GM12878 (cell line): ENCODE measurements at regions not wholly inside any gene's neighbourhood (a gene's known extent, or its start where the extent isn't known, plus 50 kb on each side); places are given as distances from the start of the nearest gene placed in this dataset.

ENCODE experiments used
- ATAC-seq: fragments of 200-7000 bp; cut with Tn5 transposase; 3 replicates; pipeline ENCODE4 v1.9.1; 2020; ENCODE audit warnings: mild to moderate bottlenecking, moderate library complexity
- BruUV-seq: library from RNA; stranded (reverse); fragments of 400-500 nt; replicated peaks from 2 replicates; lab custom pipeline; 2021; lab: Mats Ljungman, UMichigan
- CTCF ChIA-PET: fragments of 300-600 bp; sonication (Branson Sonifier 250); formaldehyde crosslinking; extraction: SDS; loops from one replicate; lab custom pipeline; 2021; ENCODE audit warnings: inconsistent platforms; lab: Yijun Ruan, JAX
- POLR2A ChIA-PET: fragments of 350-600 bp; formaldehyde crosslinking; extraction: SDS; loops from one replicate; lab custom pipeline; 2021; ENCODE audit warnings: inconsistent platforms; lab: Charles Lee
- RAD21 ChIA-PET: fragments of 300-600 bp; sonication (Branson Sonifier 250); formaldehyde crosslinking; loops from one replicate; lab custom pipeline; 2023; ENCODE audit warnings: antibody characterized with exemption; ENCODE audit not compliant: unreplicated experiment; lab: Charles Lee
- SMC1A ChIA-PET: fragments of 300-600 bp; sonication (Branson Sonifier 250); formaldehyde crosslinking; loops from one replicate; lab custom pipeline; 2023; ENCODE audit not compliant: unreplicated experiment, uncharacterized antibody; lab: Charles Lee
- DNase-seq: peaks from one replicate; pipeline ENCODE4 v3.0.0-alpha.2; 2011; ENCODE audit warnings: low read depth, low spot score
- FAIRE-seq: peaks from 3 replicates; lab custom pipeline; 2011; peaks lifted over from hg19 to GRCh38; lab: Jason Lieb, UNC
- H2AFZ ChIP-seq: 2 replicates; pipeline ENCODE4 v1.6.0; 2011; ENCODE audit warnings: low read depth, low read length, control low read depth; ENCODE audit not compliant: control insufficient read depth
- H3K27ac ChIP-seq: 2 replicates; pipeline ENCODE4 v1.5.1; 2011; ENCODE audit warnings: control low read depth; ENCODE audit not compliant: control insufficient read depth, insufficient read depth
- H3K27me3 ChIP-seq, 2 experiments: replicated peaks in 1 of 2; 2 replicates each; pipeline versions ENCODE4 v1.6.0 to v1.6.1; 2011; ENCODE audit warnings: low read length in 1 of 2; ENCODE audit not compliant: control insufficient read depth in 2 of 2, insufficient read depth in 2 of 2
- H3K36me3 ChIP-seq, 2 experiments: 2 replicates each; pipeline ENCODE4 v1.5.1; 2011; ENCODE audit warnings: low read length in 1 of 2; ENCODE audit not compliant: control insufficient read depth in 2 of 2, insufficient read depth in 2 of 2
- H3K4me1 ChIP-seq: 2 replicates; pipeline ENCODE4 v1.6.1; 2011; ENCODE audit warnings: mild to moderate bottlenecking, low read length, moderate library complexity, mixed read lengths; ENCODE audit not compliant: control insufficient read depth, insufficient read depth
- H3K4me2 ChIP-seq: 2 replicates; pipeline ENCODE4 v1.6.0; 2011; ENCODE audit warnings: control low read depth; ENCODE audit not compliant: control insufficient read depth, insufficient read depth
- H3K4me3 ChIP-seq: fragments of 200-600 bp; sonication (generic); 2 replicates; pipeline ENCODE4 v1.5.1; 2016
- H3K79me2 ChIP-seq: 2 replicates; pipeline ENCODE4 v1.6.0; 2011; ENCODE audit warnings: low read length; ENCODE audit not compliant: control insufficient read depth, insufficient read depth
- H3K9ac ChIP-seq: 2 replicates; pipeline ENCODE4 v1.8.0; 2011; ENCODE audit warnings: low read length, control low read depth, mixed read lengths; ENCODE audit not compliant: control insufficient read depth, insufficient read depth
- H3K9me3 ChIP-seq: replicated peaks from 3 replicates; pipeline ENCODE4 v1.5.1; 2011; ENCODE audit warnings: mild to moderate bottlenecking, low read length; ENCODE audit not compliant: control insufficient read depth, insufficient read depth
- H4K20me1 ChIP-seq: 2 replicates; pipeline ENCODE4 v1.6.0; 2011; ENCODE audit not compliant: control insufficient read depth, insufficient read depth
- ESRRA ChIP-seq: IDR thresholded peaks from 2 replicates; pipeline ENCODE4 v1.6.1; 2012; ENCODE audit warnings: mild to moderate bottlenecking, low read length, improper control_type of control experiment
- JUNB ChIP-seq: IDR thresholded peaks from 2 replicates; pipeline ENCODE4 v1.6.1; 2016; ENCODE audit warnings: antibody characterized with exemption, mild to moderate bottlenecking
- MYC ChIP-seq: IDR thresholded peaks from 2 replicates; pipeline ENCODE4 v1.6.1; 2011; ENCODE audit warnings: mild to moderate bottlenecking, low read length, moderate library complexity, inconsistent platforms; ENCODE audit not compliant: insufficient read depth, insufficient replicate concordance, insufficient read length, severe bottlenecking
- PAX5 ChIP-seq: IDR thresholded peaks from 2 replicates; pipeline ENCODE4 v1.6.1; 2011; ENCODE audit warnings: low read depth, low read length, borderline replicate concordance
- SMARCA5 ChIP-seq: fragments of 450-650 bp; IDR thresholded peaks from 2 replicates; pipeline ENCODE4 v1.6.1; 2017; ENCODE audit warnings: mild to moderate bottlenecking
- ZNF207 ChIP-seq: fragments of 450-650 bp; IDR thresholded peaks from 2 replicates; pipeline ENCODE4 v1.6.1; 2014; ENCODE audit warnings: antibody characterized with exemption, mild to moderate bottlenecking, borderline replicate concordance
- ZNF384 ChIP-seq: IDR thresholded peaks from 2 replicates; pipeline ENCODE4 v1.6.1; 2012; ENCODE audit warnings: low read depth, mild to moderate bottlenecking, low read length, improper control_type of control experiment, borderline replicate concordance
- WGBS: methylation state at CpG from one replicate; pipeline ENCODE4 v1.1.6; 2016; ENCODE audit warnings: low lambda C conversion rate; ENCODE audit not compliant: insufficient replicate concordance, insufficient coverage; ENCODE audit errors: missing lambda C conversion rate; 5-methylcytosine and 5-hydroxymethylcytosine counted together
- in situ Hi-C: fragments of 300-500 bp; cut with MboI; formaldehyde crosslinking; loops from 9 replicates; pipeline ENCODE4 v1.14.3; 2018; ENCODE audit warnings: mixed read lengths
- intact Hi-C: fragments of 100-400 bp; cut with micrococcal nuclease; formaldehyde crosslinking; loops from one replicate; pipeline ENCODE4 v1.14.2; 2022; ENCODE audit not compliant: unreplicated experiment
- TF ChIP-seq, protein P1 (sequence below): fragments of 450-650 bp; IDR thresholded peaks from 2 replicates; pipeline ENCODE4 v1.6.1; 2017; ENCODE audit warnings: mild to moderate bottlenecking, moderate library complexity

DNA sequence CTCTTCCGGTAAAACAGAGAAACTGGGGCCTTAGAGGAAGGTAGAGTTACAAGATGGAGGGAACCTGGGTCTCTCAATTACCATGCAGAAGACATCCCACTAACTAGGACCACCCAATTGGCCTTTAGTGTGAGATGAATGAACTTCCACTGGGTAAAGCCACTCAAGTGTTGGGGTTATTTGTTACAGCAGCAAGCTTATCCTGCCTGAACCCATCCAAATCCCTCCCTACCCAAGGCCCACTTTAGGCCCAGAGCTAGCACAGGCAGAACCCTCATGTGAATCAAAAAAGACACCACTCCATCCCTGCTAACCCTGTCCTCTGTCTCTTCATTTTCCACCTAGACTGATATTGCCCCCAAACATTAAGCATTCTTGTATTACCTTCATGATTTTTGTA, 746.7 kb upstream of the TBX3 start:
- Histone ChIP-seq H2AFZ (no peak overlapping the region), H3K9me3 (no peaks in the 10 kb centered on the region; the same call in 2 of the 3 replicates), H3K79me2 (no peaks in the 10 kb centered on the region), H3K4me2 (no peak overlapping the region), H3K36me3 (no peaks in the 10 kb centered on the region), H3K9ac (no peak overlapping the region), H3K27me3 (no peaks in the 10 kb centered on the region), H3K27ac (no peak overlapping the region), H3K4me1 (no peaks in the 10 kb centered on the region), H3K4me3 (no peak overlapping the region), H4K20me1 (no peaks in the 10 kb centered on the region)
- ChIA-PET POLR2A (no interaction called here), SMC1A (no interaction called here), CTCF (no interaction called here), RAD21 (no interaction called here)
- WGBS: 7% methylated on average over 1 of the region's 1 CpG
- in situ Hi-C loops: no loop called here
- no peak for TF ChIP-seq ZNF384
- no peak for TF ChIP-seq MYC
- TF ChIP-seq SMARCA5: no peak
- ATAC-seq (no peak), FAIRE-seq (no peak), DNase-seq (no peak)
- no TSS peak for BruUV-seq
- intact Hi-C loops: no loop called here

DNA sequence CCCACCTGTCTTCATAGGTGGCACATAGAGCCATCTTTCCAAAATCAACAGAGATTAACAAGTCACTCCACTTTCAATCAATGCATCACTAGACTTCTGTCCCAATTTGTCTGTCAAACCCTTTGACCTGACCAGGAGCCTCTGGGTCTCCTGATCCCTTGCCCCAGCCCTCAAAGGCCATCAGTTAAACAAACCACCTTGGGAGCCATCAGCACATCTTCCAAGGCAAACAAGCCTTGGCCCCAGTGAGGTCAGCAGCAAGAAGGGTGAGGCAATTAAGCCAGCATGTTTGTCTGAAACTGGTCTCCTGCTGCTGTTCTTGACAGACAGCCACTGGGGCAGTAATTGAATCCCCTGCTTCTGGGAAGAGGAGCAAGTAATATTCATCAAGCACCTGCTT, 742.8 kb upstream of the TBX3 start:
- in situ Hi-C loops: no loop called here
- H3K36me3 ChIP-seq: no peaks in the 10 kb centered on the region
- CTCF ChIA-PET: no interaction called here
- SMC1A ChIA-PET: interaction anchor here (0.8 kb wide), 1 partner anchor 10 kb away, joined by 3 read pairs; no protein-coding TSS in a partner anchor
- TF ChIP-seq, protein P1, sequence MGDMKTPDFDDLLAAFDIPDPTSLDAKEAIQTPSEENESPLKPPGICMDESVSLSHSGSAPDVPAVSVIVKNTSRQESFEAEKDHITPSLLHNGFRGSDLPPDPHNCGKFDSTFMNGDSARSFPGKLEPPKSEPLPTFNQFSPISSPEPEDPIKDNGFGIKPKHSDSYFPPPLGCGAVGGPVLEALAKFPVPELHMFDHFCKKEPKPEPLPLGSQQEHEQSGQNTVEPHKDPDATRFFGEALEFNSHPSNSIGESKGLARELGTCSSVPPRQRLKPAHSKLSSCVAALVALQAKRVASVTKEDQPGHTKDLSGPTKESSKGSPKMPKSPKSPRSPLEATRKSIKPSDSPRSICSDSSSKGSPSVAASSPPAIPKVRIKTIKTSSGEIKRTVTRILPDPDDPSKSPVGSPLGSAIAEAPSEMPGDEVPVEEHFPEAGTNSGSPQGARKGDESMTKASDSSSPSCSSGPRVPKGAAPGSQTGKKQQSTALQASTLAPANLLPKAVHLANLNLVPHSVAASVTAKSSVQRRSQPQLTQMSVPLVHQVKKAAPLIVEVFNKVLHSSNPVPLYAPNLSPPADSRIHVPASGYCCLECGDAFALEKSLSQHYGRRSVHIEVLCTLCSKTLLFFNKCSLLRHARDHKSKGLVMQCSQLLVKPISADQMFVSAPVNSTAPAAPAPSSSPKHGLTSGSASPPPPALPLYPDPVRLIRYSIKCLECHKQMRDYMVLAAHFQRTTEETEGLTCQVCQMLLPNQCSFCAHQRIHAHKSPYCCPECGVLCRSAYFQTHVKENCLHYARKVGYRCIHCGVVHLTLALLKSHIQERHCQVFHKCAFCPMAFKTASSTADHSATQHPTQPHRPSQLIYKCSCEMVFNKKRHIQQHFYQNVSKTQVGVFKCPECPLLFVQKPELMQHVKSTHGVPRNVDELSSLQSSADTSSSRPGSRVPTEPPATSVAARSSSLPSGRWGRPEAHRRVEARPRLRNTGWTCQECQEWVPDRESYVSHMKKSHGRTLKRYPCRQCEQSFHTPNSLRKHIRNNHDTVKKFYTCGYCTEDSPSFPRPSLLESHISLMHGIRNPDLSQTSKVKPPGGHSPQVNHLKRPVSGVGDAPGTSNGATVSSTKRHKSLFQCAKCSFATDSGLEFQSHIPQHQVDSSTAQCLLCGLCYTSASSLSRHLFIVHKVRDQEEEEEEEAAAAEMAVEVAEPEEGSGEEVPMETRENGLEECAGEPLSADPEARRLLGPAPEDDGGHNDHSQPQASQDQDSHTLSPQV: no peak
- TF ChIP-seq ESRRA: no peak
- TF ChIP-seq PAX5: no peak
- no peak for TF ChIP-seq JUNB
- no peak for TF ChIP-seq ZNF207
- TF ChIP-seq, all 136 proteins: peak for 0
- ChIA-PET POLR2A (interaction anchor here (0.5 kb wide), 1 partner anchor 34 kb away, joined by 4 read pairs; no protein-coding TSS in a partner anchor), RAD21 (no interaction called here)
- no peaks in the 10 kb centered on the region for H3K79me2 ChIP-seq
- no peak overlapping the region for H3K27ac ChIP-seq
- no TSS peak for BruUV-seq
- H3K4me2 ChIP-seq: no peak overlapping the region
- intact Hi-C loops: no loop called here
- DNase-seq (no peak), ATAC-seq (no peak), FAIRE-seq (no peak)
- H3K4me3 ChIP-seq: no peak overlapping the region
- no peaks in the 10 kb centered on the region for H3K4me1 ChIP-seq
- H2AFZ ChIP-seq: no peak overlapping the region
- H3K27me3 ChIP-seq: no peaks in the 10 kb centered on the region
- H3K9ac ChIP-seq: no peak overlapping the region
- H3K9me3 ChIP-seq: no peaks in the 10 kb centered on the region; the same call in 2 of the 3 replicates
- no peaks in the 10 kb centered on the region for H4K20me1 ChIP-seq
